T1000 (cell line): ENCODE measurements at regions not wholly inside any gene's neighbourhood (a gene's known extent, or its start where the extent isn't known, plus 50 kb on each side); places are given as distances from the start of the nearest gene placed in this dataset.

ENCODE experiments used
- DNase-seq: peaks from one replicate; lab custom pipeline; 2025; ENCODE audit warnings: mixed read lengths; lab: John Stamatoyannopoulos, UW

DNA sequence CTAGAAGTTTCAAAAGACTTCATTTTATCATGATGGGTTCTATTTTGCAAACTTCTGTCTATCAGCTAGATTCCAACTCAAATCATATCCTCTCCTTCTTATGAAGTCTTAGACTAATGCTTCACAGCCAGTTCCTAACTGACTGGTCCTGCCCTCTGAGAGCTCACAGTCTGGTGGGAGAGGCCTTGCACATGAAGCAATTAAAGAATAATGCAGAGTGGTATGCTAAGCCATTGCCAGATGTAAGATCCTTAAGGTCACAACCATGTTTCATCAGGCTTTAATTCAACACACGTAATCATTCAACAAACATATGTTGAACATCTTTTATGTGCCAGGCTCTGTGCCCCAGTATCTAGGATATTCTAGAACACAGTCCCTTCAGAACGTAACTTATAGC, 125.8 kb upstream of the TMPO start:
- no peak for DNase-seq

- peak; percentile 88 for DNase-seq
Measured at GRCh38 chr12:98397323-98398105, 117.9 kb upstream of the TMPO start.

DNA sequence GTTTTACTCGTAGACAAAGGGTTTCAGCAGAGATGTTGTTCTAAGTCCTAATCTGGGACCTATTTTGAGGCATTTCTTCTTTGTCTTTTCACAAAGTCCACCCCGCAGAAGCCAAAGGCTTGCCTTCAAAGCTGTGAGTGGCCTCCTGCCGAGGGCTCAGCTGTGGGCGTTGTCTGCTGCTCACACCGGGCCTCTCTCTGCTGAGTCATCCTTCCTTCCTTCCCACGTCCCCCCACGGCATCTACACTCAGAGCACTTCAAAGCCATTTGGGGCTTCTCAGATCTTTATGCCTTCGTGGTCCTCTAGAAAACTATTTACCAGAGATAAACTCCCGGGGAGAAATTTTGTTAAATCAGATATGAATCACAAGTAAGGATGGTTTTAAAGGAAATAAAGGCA, 115.9 kb upstream of the TMPO start:
- DNase-seq: peak; percentile 60

GRCh38 chr12:98401427-98401826, 114.0 kb upstream of the TMPO start:
- DNase-seq: no peak

- no peak for DNase-seq
Measured at GRCh38 chr12:98402091-98402490, 113.3 kb upstream of the TMPO start.

GRCh38 chr12:98402671-98403070, 112.7 kb upstream of the TMPO start:
- no peak for DNase-seq

GRCh38 chr12:98403385-98403784, 112.0 kb upstream of the TMPO start:
- DNase-seq: no peak

- no peak for DNase-seq
Measured at GRCh38 chr12:98403936-98404335, 111.5 kb upstream of the TMPO start.

- DNase-seq: no peak
Measured at GRCh38 chr12:98405805-98406366, 109.5 kb upstream of the TMPO start.

DNA sequence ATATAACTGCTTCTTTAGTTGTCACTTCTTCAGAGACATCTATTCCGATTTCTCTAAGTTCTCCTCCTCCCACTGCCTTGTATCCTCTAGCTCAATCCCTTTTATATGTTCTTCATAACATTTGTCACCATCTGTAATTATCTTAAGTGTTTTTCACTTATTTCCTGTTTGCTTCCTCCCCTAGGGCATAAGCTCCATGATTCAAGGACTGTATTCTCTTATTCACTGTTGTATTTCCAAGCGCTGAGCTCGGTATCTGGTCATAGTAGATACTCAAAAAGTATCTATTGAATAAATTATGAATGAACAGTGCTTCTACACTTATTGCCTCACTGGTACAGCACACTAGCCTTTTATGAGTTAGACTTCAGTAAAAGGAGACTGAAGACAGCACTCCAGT, 109.0 kb upstream of the TMPO start:
- no peak for DNase-seq

GRCh38 chr12:98408681-98409080, 106.7 kb upstream of the TMPO start:
- no peak for DNase-seq

GRCh38 chr12:98409548-98409947, 105.8 kb upstream of the TMPO start:
- no peak for DNase-seq

DNA sequence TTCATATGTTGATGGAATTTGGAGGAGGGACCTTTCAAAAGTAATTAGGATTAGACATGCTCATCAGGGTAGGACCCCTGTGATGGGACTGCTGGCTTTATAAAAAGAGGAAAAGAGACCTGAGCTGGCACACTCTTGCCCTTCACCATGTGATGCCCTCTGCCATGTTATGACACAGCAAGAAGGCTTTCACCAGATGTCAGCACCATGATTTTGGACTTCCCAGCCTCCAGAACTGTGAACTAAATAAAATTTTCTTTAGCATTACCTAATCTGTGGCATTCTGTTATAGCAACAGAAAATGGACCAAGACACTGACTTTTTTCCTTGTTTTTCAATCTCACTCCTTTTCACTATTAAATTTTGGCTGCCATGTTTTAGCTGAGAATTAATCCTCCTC, 105.0 kb upstream of the TMPO start:
- no peak for DNase-seq

- DNase-seq: no peak
Measured at GRCh38 chr12:98416845-98417244, 98.5 kb upstream of the TMPO start.

DNA sequence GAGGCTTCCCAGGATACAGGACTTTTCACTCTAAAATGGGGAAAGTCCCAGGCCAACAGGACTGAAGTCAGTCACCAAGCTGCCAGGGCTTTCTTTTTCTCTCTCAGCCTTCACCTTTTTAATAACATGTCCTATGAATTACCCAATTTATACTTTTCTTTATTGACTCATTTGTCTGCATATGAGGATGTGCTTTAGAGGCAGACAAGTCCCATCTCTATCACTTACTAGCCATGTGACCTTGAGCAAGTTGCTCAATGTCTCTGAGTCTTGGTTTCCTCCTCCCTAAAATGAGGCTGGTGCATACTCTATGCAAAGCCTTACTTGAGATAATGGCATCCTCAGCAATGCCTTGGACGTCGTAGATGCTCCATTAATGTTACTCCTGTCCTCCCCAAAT, 98.1 kb upstream of the TMPO start:
- DNase-seq: no peak

- DNase-seq: peak; percentile 90
Measured at GRCh38 chr12:98418357-98419075, 96.9 kb upstream of the TMPO start.

DNA sequence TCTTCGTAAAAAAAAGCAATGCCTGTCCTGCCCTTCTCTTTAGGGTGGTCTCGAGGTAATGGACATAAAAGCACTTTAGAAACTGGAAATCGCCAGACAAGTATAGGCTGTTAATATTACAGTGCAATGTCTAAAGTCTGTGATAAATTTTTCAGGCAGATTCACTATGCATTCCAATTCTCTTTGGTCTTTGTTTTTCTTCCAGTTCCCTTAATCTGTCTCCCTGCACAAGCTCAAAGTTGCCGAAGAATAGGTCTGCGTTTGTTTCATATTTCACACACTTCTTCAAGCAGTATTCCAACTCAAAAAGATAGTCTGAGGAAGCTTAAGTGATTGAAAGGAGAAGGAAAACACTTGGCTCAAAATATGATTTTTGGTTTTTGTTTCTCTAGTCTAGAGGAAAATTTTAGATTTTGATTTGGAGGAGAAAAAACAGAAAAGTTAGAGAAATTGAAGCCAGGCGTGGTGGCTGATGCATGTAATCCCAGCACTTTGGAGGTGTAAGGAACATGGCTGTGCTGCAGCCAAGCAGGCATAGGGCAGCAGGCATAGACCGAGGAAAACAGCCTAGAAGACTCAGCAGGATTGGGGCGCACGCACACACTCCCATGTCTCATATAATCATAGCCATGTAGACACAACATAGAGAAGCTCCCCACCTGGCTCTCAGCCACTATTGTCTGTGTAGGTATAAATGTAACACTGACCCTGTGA, 96.2 kb upstream of the TMPO start:
- DNase-seq: no peak

- DNase-seq: no peak
Measured at GRCh38 chr12:98419795-98420404, 95.5 kb upstream of the TMPO start.

- no peak for DNase-seq
Measured at GRCh38 chr12:98420461-98420860, 94.9 kb upstream of the TMPO start.

DNA sequence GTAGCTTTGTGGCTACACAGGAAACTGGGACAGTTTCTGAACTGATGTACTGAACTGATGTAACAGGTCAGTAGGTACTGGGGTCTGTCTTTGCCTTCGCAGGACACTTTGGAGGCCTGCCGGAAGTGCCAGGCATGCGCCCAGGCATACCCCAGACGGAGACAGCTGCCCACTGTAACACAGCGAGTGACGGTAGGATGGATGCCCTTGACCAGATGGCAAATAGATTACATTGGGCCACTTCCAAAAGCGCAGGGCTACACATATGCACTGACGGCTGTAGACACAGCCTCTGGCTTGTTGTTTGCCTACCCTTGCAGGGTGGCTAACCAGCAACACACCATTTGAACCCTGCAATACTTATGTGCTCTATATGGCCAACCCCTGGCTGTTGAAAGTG, 94.1 kb upstream of the TMPO start:
- DNase-seq: no peak

GRCh38 chr12:98422359-98422758, 93.0 kb upstream of the TMPO start:
- no peak for DNase-seq

DNA sequence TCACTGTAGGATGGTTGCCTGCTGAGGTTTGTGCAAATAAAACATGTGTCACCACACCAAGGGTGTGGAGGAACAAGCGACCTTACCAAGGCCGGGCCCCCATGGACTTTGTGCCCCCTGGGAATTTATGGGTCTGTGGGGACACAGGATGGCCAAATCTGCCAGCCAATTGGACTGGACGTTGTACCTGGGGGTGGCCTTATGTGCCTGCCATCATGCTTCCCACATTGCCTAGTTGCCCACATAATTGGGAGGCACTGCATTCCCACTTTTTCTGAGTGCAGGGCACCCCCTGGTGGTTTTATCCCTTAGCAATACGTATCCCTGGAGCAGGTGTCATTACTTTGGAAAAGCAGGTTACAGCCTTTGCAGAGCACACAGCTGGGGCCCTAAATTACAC, 92.6 kb upstream of the TMPO start:
- no peak for DNase-seq
